Caco-2 (cell line): ENCODE measurements at regions not wholly inside any gene's neighbourhood (a gene's known extent, or its start where the extent isn't known, plus 50 kb on each side); places are given as distances from the start of the nearest gene placed in this dataset.

Experiments used
- BruUV-seq: library from RNA; stranded (reverse); fragments of 400-500 nt; replicated peaks from 2 replicates; lab custom pipeline; 2021; lab: Mats Ljungman, UMichigan
- CTCF ChIA-PET: fragments of 300-600 bp; sonication (Branson Sonifier 250); formaldehyde crosslinking; loops from one replicate; lab custom pipeline; 2022; ENCODE audit warnings: antibody characterized with exemption; lab: Charles Lee
- POLR2A ChIA-PET: fragments of 300-600 bp; sonication (Branson Sonifier 250); formaldehyde crosslinking; loops from one replicate; lab custom pipeline; 2022; ENCODE audit warnings: antibody characterized with exemption; lab: Charles Lee
- DNase-seq, 2 experiments: peaks; one replicate each; pipeline versions ENCODE4 v3.0.0 to v3.0.0-alpha.2; 2020 to 2022
- H3K27me3 ChIP-seq: replicated peaks from 2 replicates; pipeline ENCODE4 v1.6.0; 2011; ENCODE audit warnings: low read length; ENCODE audit not compliant: control insufficient read depth, insufficient read depth
- H3K36me3 ChIP-seq: 2 replicates; pipeline ENCODE4 v1.5.1; 2011; ENCODE audit warnings: low read length; ENCODE audit not compliant: control insufficient read depth, insufficient read depth
- H3K4me1 ChIP-seq: fragments of 250-450 bp; sonication (Bioruptor Pico); 2 replicates; pipeline ENCODE4 v1.5.1; 2020; ENCODE audit warnings: mild to moderate bottlenecking
- H3K4me3 ChIP-seq: 2 replicates; pipeline ENCODE4 v1.5.1; 2011; ENCODE audit warnings: low read depth, mild to moderate bottlenecking, control low read depth, low read length
- H3K9me3 ChIP-seq: fragments of 250-450 bp; sonication (Bioruptor Pico); 2 replicates; pipeline ENCODE4 v1.5.1; 2020; ENCODE audit warnings: mild to moderate bottlenecking, moderate library complexity
- H3K27ac Mint-ChIP-seq: one replicate; pipeline ENCODE4 v1.8.0; 2022; ENCODE audit warnings: mixed read lengths; ENCODE audit not compliant: unreplicated experiment
- H3K27me3 Mint-ChIP-seq: one replicate; pipeline ENCODE4 v1.8.0; 2022; ENCODE audit warnings: mixed read lengths; ENCODE audit not compliant: insufficient read depth, unreplicated experiment
- H3K36me3 Mint-ChIP-seq: one replicate; pipeline ENCODE4 v1.8.0; 2022; ENCODE audit warnings: mild to moderate bottlenecking, mixed read lengths; ENCODE audit not compliant: insufficient read depth, unreplicated experiment
- H3K4me1 Mint-ChIP-seq: one replicate; pipeline ENCODE4 v1.8.0; 2022; ENCODE audit warnings: low read depth, mixed read lengths; ENCODE audit not compliant: unreplicated experiment
- H3K4me3 Mint-ChIP-seq: one replicate; pipeline ENCODE4 v1.8.0; 2022; ENCODE audit warnings: mild to moderate bottlenecking, moderate library complexity, mixed read lengths; ENCODE audit not compliant: unreplicated experiment
- H3K9me3 Mint-ChIP-seq: one replicate; pipeline ENCODE4 v1.8.0; 2022; ENCODE audit warnings: mixed read lengths; ENCODE audit not compliant: unreplicated experiment
- CTCF ChIP-seq, 2 experiments: fragments of 200-600 bp in 1 of 2; IDR thresholded peaks; 1 replicate in 1 of 2; 2 replicates in 1 of 2; pipeline versions ENCODE4 v1.5.1 to v1.8.0; 2011 to 2022; ENCODE audit warnings: antibody characterized with exemption in 1 of 2, control low read depth in 1 of 2, inconsistent platforms in 1 of 2, low read depth in 1 of 2, low read length in 1 of 2, mild to moderate bottlenecking in 1 of 2, moderate library complexity in 1 of 2; ENCODE audit not compliant: insufficient read depth in 1 of 2, severe bottlenecking in 1 of 2, unreplicated experiment in 1 of 2
- intact Hi-C: fragments of 100-400 bp; cut with micrococcal nuclease; formaldehyde crosslinking; loops from one replicate; pipeline ENCODE4 v1.10.0; 2022; ENCODE audit not compliant: unreplicated experiment

DNA sequence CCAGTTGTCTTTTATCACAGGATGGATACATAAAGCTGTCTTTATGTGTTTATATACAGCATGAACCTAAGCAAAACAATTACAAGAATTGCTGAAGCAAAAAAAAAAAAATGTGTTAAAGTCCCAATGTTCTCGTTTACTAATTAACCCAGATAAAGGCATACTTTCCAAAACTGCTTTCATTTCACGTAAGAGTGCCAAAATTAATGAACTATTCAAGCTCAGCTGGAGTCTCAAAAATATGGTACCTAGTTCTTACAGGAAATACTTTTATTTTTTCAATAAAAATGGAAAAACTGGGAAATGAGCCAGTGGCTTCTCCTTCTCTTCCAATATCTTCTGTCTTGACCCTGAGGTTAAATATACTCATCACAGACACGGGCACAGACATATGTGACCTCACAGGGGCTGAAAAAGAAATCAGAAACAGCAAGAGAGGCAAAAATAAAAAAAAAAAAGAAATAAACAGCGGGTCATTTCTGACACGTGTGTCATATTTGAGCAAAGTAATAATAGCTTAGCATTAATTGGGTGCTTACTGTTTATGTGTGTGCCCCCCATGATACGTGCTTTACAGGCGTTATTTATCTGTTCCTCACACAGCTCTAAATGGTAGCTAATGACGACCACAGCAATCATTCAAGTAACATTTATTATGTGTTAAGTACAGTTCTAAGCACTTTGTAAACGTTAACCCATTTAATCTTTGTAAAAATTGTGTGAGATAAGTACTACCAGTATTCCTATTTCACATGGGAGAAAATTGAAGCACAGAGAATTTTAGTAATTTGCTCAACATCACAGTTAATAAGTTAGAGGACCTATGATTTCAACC is 158.0 kb upstream of the MMADHC start:
- ChIA-PET CTCF (interaction anchor here (0.7 kb wide), 1 partner anchor 69 kb away, joined by 3 read pairs; no protein-coding TSS in a partner anchor), POLR2A (no interaction called here)
- no peak overlapping the region for H3K4me3 Mint-ChIP-seq
- DNase-seq = no peak
- H3K9me3 ChIP-seq = no peaks in the 10 kb centered on the region; the same call in 1 of the 2 replicates
- H3K27ac Mint-ChIP-seq = no peak overlapping the region
- no peaks in the 10 kb centered on the region for H3K9me3 Mint-ChIP-seq
- H3K4me1 ChIP-seq = no peaks in the 10 kb centered on the region
- intact Hi-C loops = no loop called here
- no TSS peak for BruUV-seq
- H3K36me3 ChIP-seq = no peaks in the 10 kb centered on the region
- no peaks in the 10 kb centered on the region for H3K36me3 Mint-ChIP-seq
- H3K4me3 ChIP-seq = no peak overlapping the region
- no peaks in the 10 kb centered on the region for H3K27me3 ChIP-seq
- TF ChIP-seq CTCF (IDR thresholded peaks at IDR 0.05; ENCODE audit: insufficient read depth in 1 of 2, low read depth in 1 of 2, low read length in 1 of 2, severe bottlenecking in 1 of 2, unreplicated experiment in 1 of 2) = no peak
- H3K4me1 Mint-ChIP-seq = no peaks in the 10 kb centered on the region
- no peaks in the 10 kb centered on the region for H3K27me3 Mint-ChIP-seq

DNA sequence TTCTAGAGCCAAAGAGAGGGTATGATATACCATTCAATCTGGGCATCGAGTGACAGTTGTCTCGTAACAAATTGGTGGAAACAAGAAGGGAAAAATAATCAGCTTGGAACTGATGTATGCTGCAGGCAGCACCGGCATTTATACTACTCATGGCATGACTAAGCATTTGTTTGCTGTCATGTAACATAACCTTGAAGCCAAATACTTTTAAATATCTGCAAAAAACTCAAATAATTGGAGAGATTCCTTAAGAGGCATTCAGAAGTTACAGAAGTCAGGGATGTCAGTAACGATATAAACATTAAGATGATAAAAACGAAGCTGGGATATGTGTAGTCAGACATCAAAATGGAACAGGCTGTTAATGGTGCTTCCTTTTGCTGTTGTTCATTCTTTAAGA is 157.3 kb upstream of the MMADHC start:
- no peaks in the 10 kb centered on the region for H3K27me3 Mint-ChIP-seq
- H3K4me1 ChIP-seq = no peaks in the 10 kb centered on the region
- no peaks in the 10 kb centered on the region for H3K27me3 ChIP-seq
- ChIA-PET POLR2A (no interaction called here), CTCF (no interaction called here)
- BruUV-seq = no TSS peak
- no peak for TF ChIP-seq CTCF (IDR thresholded peaks at IDR 0.05; ENCODE audit: insufficient read depth in 1 of 2, low read depth in 1 of 2, low read length in 1 of 2, severe bottlenecking in 1 of 2, unreplicated experiment in 1 of 2)
- H3K27ac Mint-ChIP-seq = no peak overlapping the region
- no peaks in the 10 kb centered on the region for H3K36me3 Mint-ChIP-seq
- no peak overlapping the region for H3K4me3 Mint-ChIP-seq
- no peak overlapping the region for H3K4me3 ChIP-seq
- no peaks in the 10 kb centered on the region for H3K9me3 Mint-ChIP-seq
- H3K4me1 Mint-ChIP-seq = no peaks in the 10 kb centered on the region
- H3K36me3 ChIP-seq = no peaks in the 10 kb centered on the region
- H3K9me3 ChIP-seq = no peaks in the 10 kb centered on the region; the same call in 1 of the 2 replicates
- DNase-seq = no peak
- intact Hi-C loops = no loop called here

DNA sequence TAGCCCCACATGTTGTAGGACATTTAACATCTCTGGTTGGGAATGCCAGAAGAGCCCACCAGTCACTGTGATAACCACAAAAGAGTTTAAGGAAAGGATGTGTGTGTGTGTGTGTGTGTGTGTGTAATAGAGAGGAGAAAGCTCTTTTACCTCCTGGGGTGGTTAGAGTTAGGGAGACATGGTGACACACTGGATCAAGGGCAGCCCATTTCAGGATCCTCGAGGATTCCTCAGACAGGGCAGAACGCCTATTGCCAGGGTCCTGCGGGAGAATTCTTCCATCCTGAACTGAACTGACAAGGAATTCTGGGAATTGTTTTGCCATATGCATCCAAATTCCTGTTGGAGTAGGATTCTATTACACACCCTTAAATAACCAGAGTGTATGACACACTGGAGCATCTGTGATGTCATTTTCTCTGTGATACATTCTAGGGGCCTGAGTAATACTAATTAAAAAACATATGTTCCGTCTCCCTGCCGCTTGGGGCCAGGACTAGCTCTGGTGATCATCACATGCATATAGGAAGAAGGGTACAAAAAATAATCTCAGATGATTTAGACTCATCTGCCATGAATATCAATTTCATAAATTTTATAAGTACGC is 156.4 kb upstream of the MMADHC start:
- peaks cover 2% of the 10 kb centered on the region for H3K9me3 Mint-ChIP-seq
- Histone ChIP-seq H3K27me3 (no peaks in the 10 kb centered on the region), H3K4me1 (no peaks in the 10 kb centered on the region), H3K36me3 (no peaks in the 10 kb centered on the region), H3K9me3 (no peaks in the 10 kb centered on the region; the same call in 1 of the 2 replicates), H3K4me3 (no peak overlapping the region)
- BruUV-seq = no TSS peak
- H3K27ac Mint-ChIP-seq = no peak overlapping the region
- ChIA-PET POLR2A (no interaction called here), CTCF (no interaction called here)
- no peaks in the 10 kb centered on the region for H3K27me3 Mint-ChIP-seq
- H3K4me1 Mint-ChIP-seq = no peaks in the 10 kb centered on the region
- no peak overlapping the region for H3K4me3 Mint-ChIP-seq
- no peak for TF ChIP-seq CTCF (IDR thresholded peaks at IDR 0.05; ENCODE audit: insufficient read depth in 1 of 2, low read depth in 1 of 2, low read length in 1 of 2, severe bottlenecking in 1 of 2, unreplicated experiment in 1 of 2)
- no peak for DNase-seq
- H3K36me3 Mint-ChIP-seq = peaks cover 4% of the 10 kb centered on the region
- intact Hi-C loops = no loop called here
